ENCODE measurements at regions not wholly inside any gene's neighbourhood (a gene's known extent, or its start where the extent isn't known, plus 50 kb on each side); places are given as distances from the start of the nearest gene placed in this dataset.

DNA sequence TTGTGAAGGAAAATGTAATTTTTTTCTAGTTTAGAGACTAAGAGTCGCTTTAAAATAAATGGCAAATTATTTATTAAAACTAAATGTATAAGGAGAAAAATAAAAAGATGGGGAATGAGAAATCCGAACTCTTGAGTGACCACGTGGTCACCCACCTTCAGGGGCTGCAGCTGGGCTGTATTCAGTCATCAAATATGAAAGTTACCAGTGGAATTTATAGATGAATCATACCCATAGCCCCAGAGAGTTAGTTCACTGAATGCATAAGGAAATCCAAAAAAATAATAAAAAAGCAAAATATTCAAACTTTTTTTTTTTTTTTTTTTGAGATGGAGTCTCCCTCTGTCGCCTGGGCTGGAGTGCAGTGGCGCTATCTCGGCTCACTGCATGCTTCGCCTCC is 947.7 kb upstream of the ADGRB3 start:
- TF ChIP-seq, protein P1, sequence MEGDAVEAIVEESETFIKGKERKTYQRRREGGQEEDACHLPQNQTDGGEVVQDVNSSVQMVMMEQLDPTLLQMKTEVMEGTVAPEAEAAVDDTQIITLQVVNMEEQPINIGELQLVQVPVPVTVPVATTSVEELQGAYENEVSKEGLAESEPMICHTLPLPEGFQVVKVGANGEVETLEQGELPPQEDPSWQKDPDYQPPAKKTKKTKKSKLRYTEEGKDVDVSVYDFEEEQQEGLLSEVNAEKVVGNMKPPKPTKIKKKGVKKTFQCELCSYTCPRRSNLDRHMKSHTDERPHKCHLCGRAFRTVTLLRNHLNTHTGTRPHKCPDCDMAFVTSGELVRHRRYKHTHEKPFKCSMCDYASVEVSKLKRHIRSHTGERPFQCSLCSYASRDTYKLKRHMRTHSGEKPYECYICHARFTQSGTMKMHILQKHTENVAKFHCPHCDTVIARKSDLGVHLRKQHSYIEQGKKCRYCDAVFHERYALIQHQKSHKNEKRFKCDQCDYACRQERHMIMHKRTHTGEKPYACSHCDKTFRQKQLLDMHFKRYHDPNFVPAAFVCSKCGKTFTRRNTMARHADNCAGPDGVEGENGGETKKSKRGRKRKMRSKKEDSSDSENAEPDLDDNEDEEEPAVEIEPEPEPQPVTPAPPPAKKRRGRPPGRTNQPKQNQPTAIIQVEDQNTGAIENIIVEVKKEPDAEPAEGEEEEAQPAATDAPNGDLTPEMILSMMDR (IDR thresholded peaks at IDR 0.05 in 2 of 3, conservative IDR thresholded peaks at IDR 0.05 in 1 of 3; ENCODE audit: insufficient read depth in 2 of 3, low read depth in 1 of 3, low read length in 3 of 3) = no peak
- TF ChIP-seq POLR2A (conservative IDR thresholded peaks at IDR 0.05) = no peak

Measured in K562 (cell line).